ENCODE measurements at regions not wholly inside any gene's neighbourhood (a gene's known extent, or its start where the extent isn't known, plus 50 kb on each side); places are given as distances from the start of the nearest gene placed in this dataset.
"Not testable (repeated sequence)": the region's sequence is repeated elsewhere in the genome, so short reads cannot be mapped to it uniquely, and the experiment has no call there.

DNA sequence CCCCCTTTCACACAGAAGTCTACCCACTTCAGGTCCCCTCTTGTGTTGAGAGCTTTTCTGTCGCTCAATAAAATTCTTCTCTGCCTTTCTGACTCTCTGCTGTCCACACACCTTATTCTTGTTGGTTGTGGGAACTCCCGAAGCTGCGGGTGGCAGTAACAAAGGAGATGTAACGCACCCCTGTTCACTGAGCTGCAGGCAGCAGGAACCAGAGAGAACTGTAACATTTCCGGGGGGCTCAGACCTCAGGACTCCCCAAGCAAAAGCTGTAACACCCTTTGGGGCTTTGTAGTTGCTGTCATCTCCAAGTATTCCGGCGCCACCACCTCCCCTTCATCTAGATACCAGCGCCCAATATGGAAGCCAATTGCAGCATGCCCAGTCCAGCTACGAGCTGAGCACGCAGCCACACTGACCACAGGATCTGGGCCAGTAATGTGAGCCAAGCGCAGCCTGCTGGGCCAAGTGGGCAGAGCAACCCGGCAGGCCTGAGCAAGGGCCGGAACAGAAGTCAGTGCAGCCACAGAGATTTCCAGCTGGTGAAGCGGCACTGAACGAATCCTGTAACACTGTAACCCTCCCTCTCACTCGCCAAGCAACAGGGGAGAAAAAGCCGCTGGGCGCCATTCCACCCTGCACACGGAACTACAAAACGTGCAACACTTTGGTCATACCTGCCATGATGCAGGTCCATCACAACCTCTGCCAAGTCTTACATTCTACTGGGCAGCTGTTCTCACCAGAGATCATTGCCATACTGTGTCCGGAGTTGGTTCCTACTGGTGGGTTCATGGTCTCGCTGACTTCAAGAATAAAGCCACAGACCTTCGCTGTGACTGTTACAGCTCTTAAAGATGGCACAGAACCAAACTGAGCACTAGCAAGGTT lies 194.3 kb downstream of the SPATA31A6 start:
- H2BK20ac ChIP-seq (ENCODE audit: low read length), result 0 out of 2 replicates have a peak overlapping the region, but pooled peaks have one; percentile 90
- H4K20me1 ChIP-seq (replicated peaks in 1 of 2; ENCODE audit: control insufficient read depth in 1 of 2, insufficient read depth in 2 of 2, low read length in 2 of 2); H3K79me2 ChIP-seq (ENCODE audit: control insufficient read depth in 1 of 2, insufficient read depth in 2 of 2, low read length in 2 of 2); FAIRE-seq; H3K9ac ChIP-seq (replicated peaks in 1 of 4; ENCODE audit: extremely low read depth in 1 of 4, low read depth in 3 of 4, low read length in 3 of 4); H3K4me1 ChIP-seq (replicated peaks in 1 of 4; ENCODE audit: control insufficient read depth in 3 of 4, insufficient read depth in 4 of 4, low read length in 3 of 4); DNase-seq (ENCODE audit: low read depth in 1 of 2, low spot score in 2 of 2); H3K14ac ChIP-seq (ENCODE audit: insufficient read length); H2BK5ac ChIP-seq (ENCODE audit: low read depth, low read length); POLR2A ChIA-PET (ENCODE audit: partially characterized antibody); H3K36me3 ChIP-seq (ENCODE audit: control insufficient read depth in 2 of 4, insufficient read depth in 4 of 4, low read length in 3 of 4); H3K4me2 ChIP-seq (ENCODE audit: insufficient read depth in 1 of 2, low read depth in 2 of 2, low read length in 2 of 2); H3K56ac ChIP-seq (replicated peaks; ENCODE audit: insufficient read length, low read depth, low read length); H3K27ac ChIP-seq (ENCODE audit: low read depth, low read length); H2BK120ac ChIP-seq (replicated peaks; ENCODE audit: low read depth, low read length); H4K91ac ChIP-seq (replicated peaks; ENCODE audit: insufficient read length, low read length); H4K8ac ChIP-seq (ENCODE audit: extremely low read depth, insufficient read depth, low read length); H3K23ac ChIP-seq (ENCODE audit: insufficient read length); CTCF ChIA-PET (ENCODE audit: partially characterized antibody); H3K18ac ChIP-seq (ENCODE audit: extremely low read depth, low read length); H3K4ac ChIP-seq (replicated peaks; ENCODE audit: insufficient read length, low read depth, low read length); H3K27me3 ChIP-seq (replicated peaks in 1 of 4; ENCODE audit: control insufficient read depth in 3 of 4, extremely low read depth in 1 of 4, insufficient read depth in 3 of 4, low read length in 3 of 4); H3K9me3 ChIP-seq (ENCODE audit: insufficient read depth in 2 of 2, low read depth in 1 of 2, low read length in 1 of 2); H2AK5ac ChIP-seq (ENCODE audit: low read depth, low read length); H3K23me2 ChIP-seq (ENCODE audit: low read depth, low read length); H3K4me3 ChIP-seq (ENCODE audit: extremely low read depth in 1 of 4, insufficient read depth in 2 of 4, low read depth in 3 of 4, low read length in 4 of 4); H3K79me1 ChIP-seq (ENCODE audit: low read depth, low read length); H4K5ac ChIP-seq (ENCODE audit: insufficient read length, low read depth, low read length): not testable (repeated sequence)
- H2BK12ac ChIP-seq (ENCODE audit: low read depth, low read length), result peak overlapping the region; percentile 87; the same call in 1 of the 2 replicates
- peak; percentile 51 to 55 for TF ChIP-seq RAD21 (IDR thresholded peaks at IDR 0.05 in 1 of 2, conservative IDR thresholded peaks at IDR 0.05 in 1 of 2; ENCODE audit: low read depth in 2 of 2, low read length in 2 of 2)
- TF ChIP-seq, protein P1, sequence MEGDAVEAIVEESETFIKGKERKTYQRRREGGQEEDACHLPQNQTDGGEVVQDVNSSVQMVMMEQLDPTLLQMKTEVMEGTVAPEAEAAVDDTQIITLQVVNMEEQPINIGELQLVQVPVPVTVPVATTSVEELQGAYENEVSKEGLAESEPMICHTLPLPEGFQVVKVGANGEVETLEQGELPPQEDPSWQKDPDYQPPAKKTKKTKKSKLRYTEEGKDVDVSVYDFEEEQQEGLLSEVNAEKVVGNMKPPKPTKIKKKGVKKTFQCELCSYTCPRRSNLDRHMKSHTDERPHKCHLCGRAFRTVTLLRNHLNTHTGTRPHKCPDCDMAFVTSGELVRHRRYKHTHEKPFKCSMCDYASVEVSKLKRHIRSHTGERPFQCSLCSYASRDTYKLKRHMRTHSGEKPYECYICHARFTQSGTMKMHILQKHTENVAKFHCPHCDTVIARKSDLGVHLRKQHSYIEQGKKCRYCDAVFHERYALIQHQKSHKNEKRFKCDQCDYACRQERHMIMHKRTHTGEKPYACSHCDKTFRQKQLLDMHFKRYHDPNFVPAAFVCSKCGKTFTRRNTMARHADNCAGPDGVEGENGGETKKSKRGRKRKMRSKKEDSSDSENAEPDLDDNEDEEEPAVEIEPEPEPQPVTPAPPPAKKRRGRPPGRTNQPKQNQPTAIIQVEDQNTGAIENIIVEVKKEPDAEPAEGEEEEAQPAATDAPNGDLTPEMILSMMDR (IDR thresholded peaks at IDR 0.05; ENCODE audit: control extremely low read depth in 1 of 3, insufficient read depth in 1 of 3, low read depth in 1 of 3, low read length in 3 of 3), result peak in 2 of 3 experiments; percentile 24 to 56; a peak in 2 of 4 replicates
- TF ChIP-seq, protein P2, sequence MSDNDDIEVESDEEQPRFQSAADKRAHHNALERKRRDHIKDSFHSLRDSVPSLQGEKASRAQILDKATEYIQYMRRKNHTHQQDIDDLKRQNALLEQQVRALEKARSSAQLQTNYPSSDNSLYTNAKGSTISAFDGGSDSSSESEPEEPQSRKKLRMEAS (IDR thresholded peaks at IDR 0.05), result 0 out of 2 replicates have a peak, but pooled peaks have one; percentile 19
- H2BK15ac ChIP-seq (ENCODE audit: low read length), result peak overlapping the region; percentile 88; the same call in 1 of the 2 replicates
- WGBS, 2 experiments (ENCODE audit: extremely low coverage in 1 of 2, insufficient coverage in 1 of 2, insufficient read length in 1 of 2, insufficient replicate concordance in 2 of 2, low coverage in 1 of 2, low lambda C conversion rate in 2 of 2, missing lambda C conversion rate in 1 of 2), result 82% methylated on average over 23 of the region's 23 CpGs; no CpG with 5 or more reads in 1 of the 2 experiments
- peak overlapping the region; percentile 80 for H2AFZ ChIP-seq (ENCODE audit: low read length)
